ENCODE measurements at regions not wholly inside any gene's neighbourhood (a gene's known extent, or its start where the extent isn't known, plus 50 kb on each side); places are given as distances from the start of the nearest gene placed in this dataset.
A peak's percentile ranks its signal among the peaks of the same experiment; 100 is the strongest.

DNA sequence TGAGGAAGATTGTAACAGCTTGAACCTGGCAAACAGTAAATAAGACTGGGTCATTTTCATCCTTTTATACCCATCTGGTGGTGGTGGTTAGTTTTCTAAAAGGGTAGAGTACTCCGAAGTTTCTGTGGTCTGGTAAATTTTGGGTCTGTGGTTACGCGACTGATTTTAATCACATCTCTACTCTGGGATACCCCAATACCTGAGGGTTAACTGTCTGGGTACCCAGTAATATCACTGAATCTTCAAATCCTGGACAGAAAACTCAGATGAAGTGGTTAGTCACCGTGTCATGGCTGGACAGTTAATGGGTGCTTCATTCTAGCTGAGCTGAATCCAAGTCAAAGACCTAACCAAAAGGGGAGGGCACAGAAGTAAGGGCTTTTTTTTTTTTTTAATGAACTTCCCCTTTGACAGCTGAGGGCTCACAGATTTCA, 474.2 kb downstream of the GADD45G start:
- no peak for DNase-seq

DNA sequence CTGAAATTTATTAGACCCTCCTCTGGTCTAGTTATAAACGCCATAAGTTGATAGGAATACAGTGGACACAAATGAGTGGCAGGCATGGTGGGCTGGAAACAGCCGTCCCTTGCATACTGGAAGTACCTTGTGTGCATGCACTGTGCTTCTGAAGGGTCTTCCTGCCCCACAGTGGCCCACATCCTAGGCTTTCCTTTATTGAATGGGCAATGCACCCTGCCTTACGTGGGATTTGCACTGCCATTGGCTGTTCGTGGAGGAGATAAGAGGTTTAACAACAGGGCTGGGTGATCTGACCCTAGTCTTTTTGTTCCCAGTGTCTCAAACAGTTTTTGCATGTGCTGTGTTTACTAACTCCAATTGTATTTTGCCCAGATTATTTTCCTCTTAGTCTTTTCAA, 480.8 kb downstream of the GADD45G start:
- DNase-seq, result no peak

- DNase-seq, result no peak
These were observed 481.3 kb downstream of the GADD45G start for GRCh38 chr9:90086101-90086511.

DNA sequence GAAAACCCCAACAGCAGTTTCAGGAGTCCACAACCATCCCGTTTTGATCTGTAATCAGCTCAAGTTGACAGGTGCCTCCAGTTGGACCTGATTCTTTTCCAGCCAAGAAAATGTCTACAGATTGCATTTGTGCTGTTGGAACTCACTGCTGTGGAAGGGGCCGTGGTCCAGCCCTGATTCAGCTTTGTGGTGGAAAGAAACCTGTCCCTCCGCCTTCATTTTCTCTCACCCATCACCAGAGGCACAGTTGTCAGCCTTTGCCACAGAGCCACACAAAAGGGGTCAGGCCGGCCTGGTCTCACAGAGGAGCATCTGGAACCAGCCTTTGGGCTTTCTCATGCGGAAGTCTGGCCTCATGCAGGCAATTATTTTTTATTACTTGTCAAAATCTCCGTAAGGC, 483.6 kb downstream of the GADD45G start:
- no peak for DNase-seq

DNA sequence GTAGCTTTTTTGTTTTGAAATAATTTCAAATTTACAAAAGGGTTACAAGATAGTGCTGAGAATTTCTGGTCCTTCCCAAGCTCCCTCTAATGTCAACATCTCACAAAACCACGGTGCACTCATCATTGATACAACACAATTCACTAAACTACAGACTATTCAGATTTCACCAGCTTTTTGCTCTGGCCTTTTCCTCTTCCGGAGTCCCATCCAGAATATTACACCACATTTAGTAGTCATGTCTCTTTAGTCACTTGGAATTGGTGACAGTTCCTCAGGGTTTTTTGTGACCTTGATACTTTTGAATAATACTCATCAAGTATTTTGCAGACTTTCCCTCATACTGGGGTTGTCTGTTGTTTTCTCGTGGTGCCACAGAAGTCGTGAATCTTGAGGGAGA, 484.0 kb downstream of the GADD45G start:
- DNase-seq, result no peak

DNA sequence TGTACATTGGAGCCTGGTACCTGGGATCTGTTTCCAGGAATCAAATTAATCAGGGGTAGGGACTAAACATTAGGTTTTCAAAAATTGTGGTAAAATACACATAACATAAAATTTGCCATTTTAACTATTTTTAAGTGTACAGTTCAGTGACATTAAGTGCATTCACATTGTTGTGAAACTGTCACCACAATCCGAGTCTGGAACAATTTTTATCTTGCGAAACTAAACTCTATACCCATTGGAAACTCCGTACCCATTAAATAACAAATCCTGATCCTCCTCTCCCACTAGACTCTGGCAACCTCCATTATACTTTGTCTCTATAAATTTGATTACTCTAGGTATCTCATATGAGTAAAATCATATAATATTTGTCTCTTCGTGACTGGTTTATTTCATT, 486.2 kb downstream of the GADD45G start:
- DNase-seq, result no peak

- no peak for DNase-seq
These were observed 487.7 kb downstream of the GADD45G start for GRCh38 chr9:90092508-90092907.

- DNase-seq, result no peak
These were observed 490.9 kb downstream of the GADD45G start for GRCh38 chr9:90095682-90096081.

DNA sequence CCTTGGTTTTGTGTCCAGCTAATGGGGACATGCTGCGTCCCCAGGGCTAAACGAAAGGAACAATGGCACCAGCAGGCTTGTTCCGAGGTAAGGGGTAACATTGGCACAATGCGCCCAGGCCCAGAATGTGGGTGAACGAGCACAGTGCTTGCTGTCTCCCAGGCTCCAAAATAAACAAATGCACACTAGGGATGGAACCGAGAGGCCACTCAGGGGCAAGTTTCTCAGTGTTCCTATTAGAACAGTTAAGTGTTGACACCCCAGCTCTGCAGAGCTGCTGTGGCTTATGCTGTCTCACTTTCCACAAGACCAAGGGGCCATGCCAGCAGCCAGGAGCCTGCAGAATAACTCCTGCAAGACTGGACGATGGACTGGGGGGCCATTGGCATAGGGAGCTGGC, 492.4 kb downstream of the GADD45G start:
- no peak for DNase-seq

- DNase-seq, result no peak
These were observed 493.6 kb downstream of the GADD45G start for GRCh38 chr9:90098408-90098807.

- DNase-seq, result no peak
These were observed 494.6 kb downstream of the GADD45G start for GRCh38 chr9:90099262-90099963.

DNA sequence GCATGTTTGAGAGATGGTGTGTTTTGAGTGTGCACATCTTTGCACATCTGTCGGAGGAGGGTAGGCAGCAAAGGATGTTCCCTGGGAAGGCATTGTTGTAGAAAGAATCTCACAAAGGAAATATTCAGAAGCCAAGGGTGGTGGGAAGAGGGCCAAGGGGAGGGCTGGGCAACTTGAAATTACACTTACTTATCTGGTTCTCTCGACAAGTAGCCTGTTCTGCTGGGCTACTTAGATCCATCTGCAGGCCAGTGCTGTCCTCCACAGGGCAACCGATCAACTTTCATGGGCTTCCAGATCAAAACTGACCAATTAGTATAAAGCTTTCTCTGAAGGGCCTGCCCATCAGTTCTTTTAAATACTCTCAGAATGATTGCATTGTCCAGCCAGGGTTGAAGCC, 495.2 kb downstream of the GADD45G start:
- no peak for DNase-seq

- peak; percentile 25 to 56 (median 30) for DNase-seq
These were observed 497.6 kb downstream of the GADD45G start for GRCh38 chr9:90102292-90102901.

DNA sequence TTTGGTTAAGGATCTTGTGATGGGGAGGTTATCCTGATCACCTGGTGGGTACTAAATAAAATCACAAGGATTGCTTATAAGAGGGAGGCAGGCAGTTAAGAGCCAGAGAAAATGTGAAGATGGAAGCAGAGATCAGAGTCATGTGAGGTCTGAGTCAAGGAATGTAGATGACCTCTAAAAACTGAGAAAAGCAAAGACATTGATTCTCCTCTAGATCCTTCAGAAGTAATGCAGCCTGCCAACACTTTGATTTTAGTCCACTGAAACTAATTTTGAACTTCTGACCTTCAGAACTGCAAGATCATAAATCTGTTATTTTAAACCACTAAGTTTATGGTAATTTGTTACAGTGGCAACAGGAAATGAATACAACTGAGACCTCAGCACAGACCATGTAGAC, 499.0 kb downstream of the GADD45G start:
- no peak for DNase-seq

DNA sequence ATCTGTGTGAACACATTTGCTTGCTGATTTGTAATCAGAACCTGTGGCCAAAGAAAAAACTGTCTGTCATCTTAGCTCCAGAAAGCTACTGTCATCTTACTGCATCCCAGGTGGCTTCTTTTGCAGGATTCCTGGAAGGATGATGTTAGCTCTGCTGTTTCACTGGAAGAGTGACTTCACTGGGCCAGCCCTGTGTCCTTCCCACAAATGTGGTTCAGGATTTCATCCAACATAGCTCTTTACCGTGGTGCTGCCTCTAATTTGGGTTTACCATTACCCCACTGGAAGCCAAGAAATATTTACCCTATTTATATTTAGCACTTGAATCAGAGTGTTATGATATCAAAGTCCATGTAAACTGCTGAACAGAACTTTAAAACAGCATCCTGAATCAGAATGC, 501.0 kb downstream of the GADD45G start:
- DNase-seq, result no peak

GRCh38 chr9:90107040-90107725, 502.4 kb downstream of the GADD45G start:
- no peak for DNase-seq

GRCh38 chr9:90107726-90108655, 503.2 kb downstream of the GADD45G start:
- no peak for DNase-seq

GRCh38 chr9:90112788-90113187, 508.0 kb downstream of the GADD45G start:
- no peak for DNase-seq

DNA sequence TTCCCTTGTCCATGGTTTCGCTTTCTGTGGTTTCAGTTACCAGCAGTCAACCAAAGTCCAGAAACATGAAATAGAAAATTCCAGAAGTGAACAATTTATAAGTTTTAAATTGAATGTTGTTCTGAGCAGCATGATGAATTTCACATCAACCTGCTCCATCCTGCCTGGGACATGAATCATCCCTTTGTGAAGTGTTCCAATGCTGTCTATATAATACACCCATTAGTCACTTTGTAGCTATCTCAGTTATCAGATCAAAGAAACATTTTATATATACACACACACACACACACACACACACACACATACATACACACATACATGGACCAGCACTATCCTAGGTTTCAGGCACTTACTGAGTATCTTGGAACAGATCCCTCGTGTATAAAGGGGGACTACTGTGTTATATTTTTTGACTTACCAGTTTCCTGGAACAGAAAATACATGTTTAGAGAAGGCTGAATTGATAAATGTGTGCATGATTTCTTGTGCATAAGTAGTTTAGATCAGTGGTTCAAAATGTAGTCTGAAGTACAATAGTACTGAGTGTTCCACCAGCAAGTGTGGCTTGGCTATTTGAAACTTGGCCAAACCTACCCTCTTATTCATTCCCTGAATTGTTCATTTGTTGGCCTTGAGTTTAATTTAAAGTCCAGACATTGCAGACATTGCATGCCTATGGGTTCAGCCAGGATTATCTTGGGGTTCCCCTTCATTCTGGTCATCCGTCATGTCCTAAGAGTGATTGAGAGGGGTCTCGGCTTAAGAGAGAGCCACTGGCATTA, 510.0 kb downstream of the GADD45G start:
- DNase-seq, result no peak

DNA sequence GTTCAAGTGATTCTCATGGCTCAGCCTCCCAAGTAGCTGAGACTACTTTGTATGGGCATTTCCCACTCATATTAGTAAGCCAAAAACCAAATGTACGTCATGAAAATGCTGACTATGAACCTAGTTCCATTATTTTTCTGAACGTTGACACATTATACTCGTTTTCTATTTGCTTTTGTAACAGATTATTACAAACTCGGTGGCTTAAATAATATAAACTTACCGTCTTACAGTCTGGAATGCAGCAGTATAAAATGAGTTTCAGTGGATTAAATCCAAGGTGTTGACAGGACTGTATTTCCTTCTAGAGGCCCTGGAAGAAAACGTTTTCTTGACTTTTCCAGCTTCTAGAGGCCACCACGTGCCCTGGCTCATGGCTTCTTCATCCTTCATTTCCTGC, 517.0 kb downstream of the GADD45G start:
- DNase-seq, result no peak

DNA sequence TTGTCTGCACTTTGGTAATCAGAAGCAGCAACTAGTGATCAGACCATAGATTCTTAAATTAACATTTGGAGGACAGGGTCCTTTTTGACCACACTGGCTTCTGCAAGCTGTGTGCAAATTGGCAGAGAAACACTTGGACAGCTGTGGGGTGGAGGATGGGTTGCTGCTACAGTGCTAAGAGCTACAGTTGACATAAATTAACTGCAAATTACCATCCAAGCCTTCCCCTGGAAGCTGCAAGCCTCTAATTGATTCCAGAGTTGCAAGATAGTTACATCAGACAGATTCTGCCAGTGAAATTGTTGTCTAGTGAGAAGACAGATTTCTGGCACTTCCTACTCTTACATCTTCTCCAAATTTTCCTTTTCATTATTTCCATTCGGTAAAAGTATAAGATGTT, 517.7 kb downstream of the DIRAS2 start:
- DNase-seq, result no peak

DNA sequence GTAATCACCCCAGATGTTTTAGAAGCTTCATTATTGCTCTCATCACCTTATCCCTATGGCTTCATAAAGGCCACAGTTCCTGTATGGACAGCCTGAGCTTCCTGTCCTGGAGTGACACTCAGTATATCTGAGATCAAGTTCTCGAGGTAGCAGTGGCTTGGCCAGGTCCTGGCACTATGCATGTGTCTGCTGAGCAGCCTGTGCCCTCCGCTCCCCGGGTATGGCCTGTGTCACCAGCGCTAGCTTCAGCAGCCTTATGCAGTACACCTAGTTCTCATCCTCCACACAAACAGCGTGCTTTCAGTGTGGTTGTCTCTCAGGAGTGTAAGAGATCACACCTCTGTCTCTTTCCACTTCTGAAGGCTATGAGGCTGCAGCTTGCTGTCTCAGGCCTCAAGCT, 514.7 kb downstream of the DIRAS2 start:
- no peak for DNase-seq
